ENCODE measurements at regions not wholly inside any gene's neighbourhood (a gene's known extent, or its start where the extent isn't known, plus 50 kb on each side); places are given as distances from the start of the nearest gene placed in this dataset.

GRCh38 chr5:6858419-6858818 lies 145.2 kb downstream of the TENT4A start:
- no peak for DNase-seq
- H3K27me3 ChIP-seq (replicated peaks): no peaks in the 10 kb centered on the region
- H3K27ac ChIP-seq: no peak overlapping the region
- no peak for TF ChIP-seq CTCF (IDR thresholded peaks at IDR 0.05; ENCODE audit: low read depth, low read length, missing control alignments)
- H3K4me3 ChIP-seq (ENCODE audit: low read depth, low read length): no peak overlapping the region
- no peaks in the 10 kb centered on the region for H3K36me3 ChIP-seq (replicated peaks)
- in situ Hi-C loops (cut with HindIII; ENCODE audit: low pct_ligation_motif_present, low sequenced_read_pairs): no loop called here

GRCh38 chr5:6859023-6859422 lies 145.8 kb downstream of the TENT4A start:
- Histone ChIP-seq H3K27me3 (replicated peaks) (no peaks in the 10 kb centered on the region), H3K36me3 (replicated peaks) (no peaks in the 10 kb centered on the region), H3K4me3 (ENCODE audit: low read depth, low read length) (no peak overlapping the region), H3K27ac (no peak overlapping the region)
- in situ Hi-C loops (cut with HindIII; ENCODE audit: low pct_ligation_motif_present, low sequenced_read_pairs): no loop called here
- no peak for TF ChIP-seq CTCF (IDR thresholded peaks at IDR 0.05; ENCODE audit: low read depth, low read length, missing control alignments)
- no peak for DNase-seq

GRCh38 chr5:6859951-6860638 lies 146.9 kb downstream of the TENT4A start:
- H3K27me3 ChIP-seq (replicated peaks): no peaks in the 10 kb centered on the region
- no peak overlapping the region for H3K27ac ChIP-seq
- no peak for DNase-seq
- H3K4me3 ChIP-seq (ENCODE audit: low read depth, low read length): no peak overlapping the region
- in situ Hi-C loops (cut with HindIII; ENCODE audit: low pct_ligation_motif_present, low sequenced_read_pairs): no loop called here
- H3K36me3 ChIP-seq (replicated peaks): no peaks in the 10 kb centered on the region
- TF ChIP-seq CTCF (IDR thresholded peaks at IDR 0.05; ENCODE audit: low read depth, low read length, missing control alignments): no peak

- TF ChIP-seq CTCF (IDR thresholded peaks at IDR 0.05; ENCODE audit: low read depth, low read length, missing control alignments): no peak
- Histone ChIP-seq H3K27me3 (replicated peaks) (no peaks in the 10 kb centered on the region), H3K4me3 (ENCODE audit: low read depth, low read length) (no peak overlapping the region), H3K36me3 (replicated peaks) (no peaks in the 10 kb centered on the region), H3K27ac (no peak overlapping the region)
- no peak for DNase-seq
- in situ Hi-C loops (cut with HindIII; ENCODE audit: low pct_ligation_motif_present, low sequenced_read_pairs): no loop called here
These were observed 147.8 kb downstream of the TENT4A start for GRCh38 chr5:6861036-6861435.

- no peak for DNase-seq
- no peak overlapping the region for H3K27ac ChIP-seq
- TF ChIP-seq CTCF (IDR thresholded peaks at IDR 0.05; ENCODE audit: low read depth, low read length, missing control alignments): no peak
- H3K27me3 ChIP-seq (replicated peaks): no peaks in the 10 kb centered on the region
- in situ Hi-C loops (cut with HindIII; ENCODE audit: low pct_ligation_motif_present, low sequenced_read_pairs): no loop called here
- no peaks in the 10 kb centered on the region for H3K36me3 ChIP-seq (replicated peaks)
- no peak overlapping the region for H3K4me3 ChIP-seq (ENCODE audit: low read depth, low read length)
These were observed 148.4 kb downstream of the TENT4A start for GRCh38 chr5:6861667-6862066.

- H3K27ac ChIP-seq: no peak overlapping the region
- H3K36me3 ChIP-seq (replicated peaks): no peaks in the 10 kb centered on the region
- TF ChIP-seq CTCF (IDR thresholded peaks at IDR 0.05; ENCODE audit: low read depth, low read length, missing control alignments): no peak
- H3K4me3 ChIP-seq (ENCODE audit: low read depth, low read length): no peak overlapping the region
- no peak for DNase-seq
- no peaks in the 10 kb centered on the region for H3K27me3 ChIP-seq (replicated peaks)
- in situ Hi-C loops (cut with HindIII; ENCODE audit: low pct_ligation_motif_present, low sequenced_read_pairs): no loop called here
These were observed 149.1 kb downstream of the TENT4A start for GRCh38 chr5:6862306-6862705.
